GM12878 (cell line): ENCODE measurements at regions not wholly inside any gene's neighbourhood (a gene's known extent, or its start where the extent isn't known, plus 50 kb on each side); places are given as distances from the start of the nearest gene placed in this dataset.
"Not testable (repeated sequence)": the region's sequence is repeated elsewhere in the genome, so short reads cannot be mapped to it uniquely, and the experiment has no call there.

ENCODE experiments used
- ATAC-seq: fragments of 200-7000 bp; cut with Tn5 transposase; 3 replicates; pipeline ENCODE4 v1.9.1; 2020; ENCODE audit warnings: mild to moderate bottlenecking, moderate library complexity
- BruUV-seq: library from RNA; stranded (reverse); fragments of 400-500 nt; replicated peaks from 2 replicates; lab custom pipeline; 2021; lab: Mats Ljungman, UMichigan
- CTCF ChIA-PET: fragments of 300-600 bp; sonication (Branson Sonifier 250); formaldehyde crosslinking; extraction: SDS; loops from one replicate; lab custom pipeline; 2021; ENCODE audit warnings: inconsistent platforms; lab: Yijun Ruan, JAX
- POLR2A ChIA-PET: fragments of 350-600 bp; formaldehyde crosslinking; extraction: SDS; loops from one replicate; lab custom pipeline; 2021; ENCODE audit warnings: inconsistent platforms; lab: Charles Lee
- RAD21 ChIA-PET: fragments of 300-600 bp; sonication (Branson Sonifier 250); formaldehyde crosslinking; loops from one replicate; lab custom pipeline; 2023; ENCODE audit warnings: antibody characterized with exemption; ENCODE audit not compliant: unreplicated experiment; lab: Charles Lee
- SMC1A ChIA-PET: fragments of 300-600 bp; sonication (Branson Sonifier 250); formaldehyde crosslinking; loops from one replicate; lab custom pipeline; 2023; ENCODE audit not compliant: unreplicated experiment, uncharacterized antibody; lab: Charles Lee
- DNase-seq: peaks from one replicate; pipeline ENCODE4 v3.0.0-alpha.2; 2011; ENCODE audit warnings: low read depth, low spot score
- FAIRE-seq: peaks from 3 replicates; lab custom pipeline; 2011; peaks lifted over from hg19 to GRCh38; lab: Jason Lieb, UNC
- H2AFZ ChIP-seq: 2 replicates; pipeline ENCODE4 v1.6.0; 2011; ENCODE audit warnings: low read depth, low read length, control low read depth; ENCODE audit not compliant: control insufficient read depth
- H3K27ac ChIP-seq: 2 replicates; pipeline ENCODE4 v1.5.1; 2011; ENCODE audit warnings: control low read depth; ENCODE audit not compliant: control insufficient read depth, insufficient read depth
- H3K27me3 ChIP-seq, 2 experiments: replicated peaks in 1 of 2; 2 replicates each; pipeline versions ENCODE4 v1.6.0 to v1.6.1; 2011; ENCODE audit warnings: low read length in 1 of 2; ENCODE audit not compliant: control insufficient read depth in 2 of 2, insufficient read depth in 2 of 2
- H3K36me3 ChIP-seq, 2 experiments: 2 replicates each; pipeline ENCODE4 v1.5.1; 2011; ENCODE audit warnings: low read length in 1 of 2; ENCODE audit not compliant: control insufficient read depth in 2 of 2, insufficient read depth in 2 of 2
- H3K4me1 ChIP-seq: 2 replicates; pipeline ENCODE4 v1.6.1; 2011; ENCODE audit warnings: mild to moderate bottlenecking, low read length, moderate library complexity, mixed read lengths; ENCODE audit not compliant: control insufficient read depth, insufficient read depth
- H3K4me2 ChIP-seq: 2 replicates; pipeline ENCODE4 v1.6.0; 2011; ENCODE audit warnings: control low read depth; ENCODE audit not compliant: control insufficient read depth, insufficient read depth
- H3K4me3 ChIP-seq: fragments of 200-600 bp; sonication (generic); 2 replicates; pipeline ENCODE4 v1.5.1; 2016
- H3K79me2 ChIP-seq: 2 replicates; pipeline ENCODE4 v1.6.0; 2011; ENCODE audit warnings: low read length; ENCODE audit not compliant: control insufficient read depth, insufficient read depth
- H3K9ac ChIP-seq: 2 replicates; pipeline ENCODE4 v1.8.0; 2011; ENCODE audit warnings: low read length, control low read depth, mixed read lengths; ENCODE audit not compliant: control insufficient read depth, insufficient read depth
- H3K9me3 ChIP-seq: replicated peaks from 3 replicates; pipeline ENCODE4 v1.5.1; 2011; ENCODE audit warnings: mild to moderate bottlenecking, low read length; ENCODE audit not compliant: control insufficient read depth, insufficient read depth
- H4K20me1 ChIP-seq: 2 replicates; pipeline ENCODE4 v1.6.0; 2011; ENCODE audit not compliant: control insufficient read depth, insufficient read depth
- WGBS: methylation state at CpG from one replicate; pipeline ENCODE4 v1.1.6; 2016; ENCODE audit warnings: low lambda C conversion rate; ENCODE audit not compliant: insufficient replicate concordance, insufficient coverage; ENCODE audit errors: missing lambda C conversion rate; 5-methylcytosine and 5-hydroxymethylcytosine counted together
- in situ Hi-C: fragments of 300-500 bp; cut with MboI; formaldehyde crosslinking; loops from 9 replicates; pipeline ENCODE4 v1.14.3; 2018; ENCODE audit warnings: mixed read lengths
- intact Hi-C: fragments of 100-400 bp; cut with micrococcal nuclease; formaldehyde crosslinking; loops from one replicate; pipeline ENCODE4 v1.14.2; 2022; ENCODE audit not compliant: unreplicated experiment

GRCh38 chr9:40939888-40940209 is 188.6 kb downstream of the FOXD4L6 start:
- H4K20me1 ChIP-seq, H3K9me3 ChIP-seq, H3K79me2 ChIP-seq, ATAC-seq, DNase-seq, CTCF ChIA-PET, H3K27ac ChIP-seq, FAIRE-seq, H3K4me3 ChIP-seq, H3K4me2 ChIP-seq, H3K27me3 ChIP-seq, H3K9ac ChIP-seq, in situ Hi-C loops, H3K4me1 ChIP-seq, BruUV-seq, POLR2A ChIA-PET, H3K36me3 ChIP-seq, SMC1A ChIA-PET, H2AFZ ChIP-seq, RAD21 ChIA-PET: not testable (repeated sequence)
- WGBS, result 95% methylated on average over 1 of the region's 1 CpG
- intact Hi-C loops, result loop anchor here (10.0 kb wide), 1 partner anchor 55 kb away; no protein-coding TSS in a partner anchor

GRCh38 chr9:40939201-40939887 is 189.1 kb downstream of the FOXD4L6 start:
- ATAC-seq, result not testable (repeated sequence)

More at GRCh38 chr9:40939201-40939887, 189.1 kb downstream of the FOXD4L6 start:
- CTCF ChIA-PET, FAIRE-seq, H3K9me3 ChIP-seq, SMC1A ChIA-PET, BruUV-seq, H3K4me2 ChIP-seq, H3K4me3 ChIP-seq, DNase-seq, in situ Hi-C loops, POLR2A ChIA-PET, H2AFZ ChIP-seq, H4K20me1 ChIP-seq, H3K27ac ChIP-seq, H3K79me2 ChIP-seq, H3K4me1 ChIP-seq, H3K36me3 ChIP-seq, RAD21 ChIA-PET, H3K27me3 ChIP-seq, H3K9ac ChIP-seq: not testable (repeated sequence)
- WGBS, result 85% methylated on average over 15 of the region's 15 CpGs
- intact Hi-C loops, result loop anchor here (10.0 kb wide), 1 partner anchor 55 kb away; no protein-coding TSS in a partner anchor
